NCI-H1105 (cell line): ENCODE measurements at regions not wholly inside any gene's neighbourhood (a gene's known extent, or its start where the extent isn't known, plus 50 kb on each side); places are given as distances from the start of the nearest gene placed in this dataset.
"Not testable (repeated sequence)": the region's sequence is repeated elsewhere in the genome, so short reads cannot be mapped to it uniquely, and the experiment has no call there.

Source experiments
- DNase-seq: peaks from one replicate; lab custom pipeline; 2025; lab: John Stamatoyannopoulos, UW

- DNase-seq, result no peak
Observed at GRCh38 chr2:175755656-175756386, 246.2 kb downstream of the LNPK start.

DNA sequence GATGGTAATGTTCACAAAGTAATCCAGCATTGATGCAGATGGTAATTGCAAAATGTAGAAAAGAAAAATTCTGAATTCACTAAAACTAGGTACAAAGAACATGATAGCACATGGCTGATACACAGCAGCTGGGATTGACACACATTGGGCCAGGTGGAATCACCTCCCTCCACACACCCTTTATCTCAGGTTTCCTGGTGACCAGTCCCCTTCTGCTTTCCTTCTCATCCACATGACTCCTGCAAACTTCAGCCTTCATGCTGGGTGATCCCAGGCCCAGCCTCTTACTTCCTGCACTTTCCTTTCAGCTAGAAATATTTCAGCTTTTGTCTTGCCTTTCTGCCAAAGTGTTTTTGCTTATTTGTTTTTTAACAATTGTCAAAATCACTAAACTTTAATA lies 246.9 kb downstream of the LNPK start:
- DNase-seq, result no peak

DNA sequence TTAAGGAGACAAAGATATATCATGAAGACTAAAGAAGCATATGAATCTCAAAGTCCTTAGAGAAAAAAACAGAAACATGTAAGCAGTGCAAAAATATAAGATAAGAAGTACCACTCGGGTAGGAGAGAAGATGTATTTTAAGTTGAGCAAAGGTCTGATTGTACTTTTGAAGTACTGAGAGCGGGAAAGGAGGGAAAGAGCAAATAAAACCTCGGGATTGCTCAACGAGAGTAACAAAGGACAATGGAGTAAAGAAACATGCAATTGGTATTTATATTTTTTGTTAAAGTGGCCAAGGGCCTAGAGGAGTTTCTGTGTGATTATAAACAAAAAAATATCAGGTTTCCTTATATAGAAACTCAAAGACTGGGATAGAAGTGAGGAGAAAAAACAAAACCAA lies 251.9 kb downstream of the LNPK start:
- no peak for DNase-seq

DNA sequence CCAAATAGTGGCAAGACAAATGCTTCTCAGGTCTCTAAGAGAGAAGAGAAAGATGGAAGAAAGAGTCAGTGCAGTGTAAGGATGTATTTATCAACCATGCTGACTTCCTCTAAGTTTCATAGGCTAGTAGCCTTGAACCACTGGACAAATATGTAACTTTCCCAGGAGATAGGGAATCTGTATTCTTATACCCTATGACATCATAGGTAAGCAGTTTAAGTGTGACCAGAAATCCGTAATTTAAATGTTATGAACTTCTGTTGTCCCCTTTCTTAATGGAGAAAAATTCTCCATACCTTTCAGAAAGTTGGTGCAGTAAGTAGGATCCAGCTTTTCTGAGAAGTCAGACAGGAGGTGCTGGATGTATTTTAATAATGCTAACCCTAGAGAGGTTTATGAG lies 256.2 kb downstream of the LNPK start:
- no peak for DNase-seq

DNA sequence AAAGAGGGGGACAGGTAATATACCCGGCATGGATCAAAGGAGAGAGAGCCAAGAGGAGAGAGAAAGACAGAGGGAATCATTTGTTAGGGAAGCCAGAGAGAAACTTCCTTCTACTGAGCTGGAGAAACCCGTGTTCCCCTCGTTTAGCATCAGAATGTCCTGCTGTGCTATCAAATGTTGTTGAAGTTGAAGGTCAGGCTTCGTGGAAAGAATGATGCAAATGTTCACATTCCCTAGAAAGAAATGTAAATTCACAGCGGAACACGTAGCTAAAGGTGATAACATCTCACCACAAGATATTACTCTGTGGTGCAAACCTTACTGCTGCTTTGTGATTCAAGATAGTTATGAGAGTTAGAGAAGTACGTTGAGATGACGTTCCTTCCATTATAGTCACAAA lies 258.1 kb downstream of the LNPK start:
- DNase-seq, result no peak

DNA sequence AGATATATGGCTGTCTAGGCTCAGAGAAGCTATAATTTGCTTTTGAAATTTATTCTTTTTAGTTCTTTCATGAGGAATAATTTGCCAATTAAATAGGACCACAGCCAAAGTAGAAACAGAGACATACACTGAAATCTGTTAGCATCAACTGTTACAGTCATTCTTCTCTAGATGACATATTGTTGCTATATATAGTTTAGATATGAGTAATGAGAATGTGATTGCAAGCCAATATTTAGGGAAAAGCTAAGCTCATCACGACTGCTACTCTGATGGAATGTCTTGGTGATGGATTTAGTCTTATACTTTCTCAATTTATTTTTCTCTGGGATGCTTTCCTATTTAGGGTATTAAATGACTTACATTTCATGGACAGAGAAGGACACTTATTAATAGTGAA lies 259.1 kb downstream of the LNPK start:
- no peak for DNase-seq

DNA sequence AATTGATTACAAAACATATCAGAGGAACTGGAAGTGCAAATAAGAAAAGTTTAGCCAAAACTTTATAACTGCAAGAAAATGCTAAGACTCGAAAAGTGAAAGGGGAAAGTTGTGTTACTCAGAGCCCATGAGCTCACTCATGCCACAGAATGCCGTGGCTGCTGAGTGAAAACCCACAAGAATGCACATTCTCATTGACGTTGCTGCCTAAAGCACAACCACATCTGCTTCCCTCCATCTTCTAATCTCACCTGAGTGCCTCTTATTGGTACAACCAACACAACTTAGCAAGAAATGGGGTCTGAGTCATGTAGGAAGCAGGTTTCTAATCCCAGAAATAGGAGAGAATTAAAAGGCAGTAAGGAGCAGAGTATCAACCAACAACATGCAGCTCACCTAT lies 259.7 kb downstream of the LNPK start:
- no peak for DNase-seq

DNA sequence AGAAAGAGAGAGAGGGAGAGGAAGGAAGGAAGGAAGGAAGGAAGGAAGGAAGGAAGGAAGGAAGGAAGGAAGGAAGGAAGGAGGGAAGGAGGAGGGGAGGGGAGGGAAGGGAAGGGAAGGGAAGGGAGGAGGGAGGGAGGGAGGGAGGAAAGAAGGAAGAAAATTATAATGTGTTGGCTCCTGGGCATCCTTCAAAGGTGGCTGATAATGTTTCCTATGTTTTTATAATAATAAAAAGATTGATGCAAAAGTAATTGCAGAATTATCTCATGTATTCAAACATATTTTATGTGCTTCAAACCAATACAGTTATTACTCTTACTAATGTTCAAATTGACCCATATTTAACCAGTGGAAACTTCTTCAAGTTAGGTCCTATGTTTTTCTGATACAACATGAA lies 260.9 kb downstream of the LNPK start:
- no peak for DNase-seq

DNA sequence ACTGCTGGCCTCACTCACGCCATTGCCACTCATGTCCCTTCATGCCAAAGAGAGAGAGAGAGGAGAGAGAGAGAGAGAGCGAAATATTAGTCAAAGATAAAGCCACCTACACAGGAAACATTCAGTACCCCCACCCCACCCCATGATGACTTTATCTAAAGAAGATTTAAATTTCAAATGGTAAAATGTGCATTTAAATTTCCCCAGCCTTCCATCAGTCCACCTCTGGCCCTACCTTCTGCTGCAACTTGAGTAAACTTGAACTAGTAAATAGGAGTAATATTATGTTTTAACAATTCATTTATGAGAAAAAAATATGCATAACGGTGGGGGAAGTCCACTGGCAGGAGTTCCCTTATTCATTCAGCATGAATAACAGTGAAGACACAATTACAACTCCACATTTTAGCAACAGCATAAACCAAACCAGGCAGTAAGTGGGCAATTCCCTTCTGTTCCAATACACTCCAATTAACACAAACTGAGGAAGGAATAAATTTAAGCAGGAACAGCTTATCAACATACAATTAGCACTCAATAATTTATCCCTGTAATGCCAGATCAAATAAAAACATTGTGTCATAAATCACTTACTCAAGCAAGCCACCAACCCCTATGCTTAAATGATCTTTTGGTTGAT lies 264.2 kb downstream of the LNPK start:
- DNase-seq, result peak; percentile 50

- DNase-seq, result no peak
Observed at GRCh38 chr2:175734686-175735085, 267.4 kb downstream of the LNPK start.

DNA sequence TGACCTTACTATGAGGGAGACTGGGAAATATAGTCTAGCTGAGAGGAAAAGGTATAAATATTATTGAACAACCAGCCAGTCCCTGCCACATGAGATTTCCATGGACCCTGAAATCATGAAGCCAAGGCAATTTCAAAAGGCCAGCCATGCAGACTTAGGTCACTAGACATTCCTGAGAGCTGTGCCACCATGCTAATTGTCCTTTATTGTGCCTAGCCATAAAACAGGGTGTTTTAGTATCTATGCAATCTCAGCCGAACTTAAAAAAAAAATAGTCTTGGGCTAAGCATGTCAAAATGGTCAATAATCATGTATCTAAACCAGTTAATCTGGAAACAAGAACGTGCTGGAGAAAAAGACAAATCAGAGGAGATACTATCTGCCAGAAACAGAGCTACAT lies 269.5 kb downstream of the LNPK start:
- DNase-seq, result no peak

DNA sequence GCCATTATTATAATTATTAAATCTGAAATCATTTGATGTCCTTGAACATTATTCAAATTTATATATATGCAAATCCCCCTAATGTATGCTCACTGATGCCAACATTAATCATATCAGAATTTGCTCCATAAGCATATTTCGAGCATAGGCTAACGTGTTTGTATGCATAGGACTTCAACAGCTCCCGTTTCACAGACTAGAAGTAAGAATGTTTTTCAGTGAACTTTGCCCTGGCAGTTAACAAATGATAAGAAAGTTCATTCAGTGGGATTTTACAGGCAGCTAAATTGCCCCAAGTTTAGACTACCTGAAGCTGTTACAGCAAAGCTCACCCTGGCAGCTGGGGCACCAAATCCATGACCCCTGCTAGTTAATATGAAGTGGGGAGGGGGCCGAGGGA lies 272.0 kb downstream of the LNPK start:
- DNase-seq, result no peak

- DNase-seq, result no peak
Observed at GRCh38 chr2:175729049-175729706, 272.9 kb downstream of the LNPK start.

- DNase-seq, result peak; percentile 1
Observed at GRCh38 chr2:175728032-175728431, 274.0 kb downstream of the LNPK start.

- DNase-seq, result no peak
Observed at GRCh38 chr2:175726223-175726622, 275.8 kb downstream of the LNPK start.

DNA sequence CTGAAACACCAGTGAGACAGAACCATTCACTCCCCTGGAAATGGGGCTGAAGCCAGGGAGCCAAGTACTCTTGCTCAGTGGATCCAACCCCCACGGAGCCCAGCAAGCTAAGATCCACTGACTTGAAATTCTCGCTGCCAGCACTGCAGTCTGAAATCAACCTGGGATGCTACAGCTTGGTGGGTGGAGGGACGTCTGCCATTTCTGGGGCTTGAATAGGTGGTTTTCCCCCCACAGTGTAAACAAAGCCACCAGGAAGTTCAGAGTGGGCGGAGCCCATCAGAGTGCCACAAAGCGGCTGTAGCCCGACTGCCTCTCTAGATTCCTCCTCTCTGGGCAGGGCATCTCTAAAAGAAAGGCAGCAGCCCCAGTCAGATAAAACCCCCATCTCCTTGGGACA lies 292.8 kb downstream of the LNPK start:
- no peak for DNase-seq

- DNase-seq, result no peak
Observed at GRCh38 chr2:175707322-175707721, 294.7 kb downstream of the LNPK start.

DNA sequence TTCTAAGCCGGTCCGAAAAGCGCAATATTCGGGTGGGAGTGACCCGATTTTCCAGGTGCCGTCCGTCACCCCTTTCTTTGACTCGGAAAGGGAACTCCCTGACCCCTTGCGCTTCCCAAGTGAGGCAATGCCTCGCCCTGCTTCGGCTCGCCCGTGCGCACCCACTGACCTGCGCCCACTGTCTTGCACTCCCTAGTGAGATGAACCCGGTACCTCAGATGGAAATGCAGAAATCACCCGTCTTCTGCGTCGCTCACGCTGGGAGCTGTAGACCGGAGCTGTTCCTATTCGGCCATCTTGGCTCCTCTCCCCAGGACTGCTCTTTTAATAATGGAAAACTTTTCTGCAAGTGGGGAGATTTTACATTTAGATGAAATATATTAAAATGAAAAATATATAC lies 297.5 kb downstream of the LNPK start:
- DNase-seq, result not testable (repeated sequence)

GRCh38 chr2:175698061-175698460 lies 304.0 kb downstream of the LNPK start:
- DNase-seq, result no peak

DNA sequence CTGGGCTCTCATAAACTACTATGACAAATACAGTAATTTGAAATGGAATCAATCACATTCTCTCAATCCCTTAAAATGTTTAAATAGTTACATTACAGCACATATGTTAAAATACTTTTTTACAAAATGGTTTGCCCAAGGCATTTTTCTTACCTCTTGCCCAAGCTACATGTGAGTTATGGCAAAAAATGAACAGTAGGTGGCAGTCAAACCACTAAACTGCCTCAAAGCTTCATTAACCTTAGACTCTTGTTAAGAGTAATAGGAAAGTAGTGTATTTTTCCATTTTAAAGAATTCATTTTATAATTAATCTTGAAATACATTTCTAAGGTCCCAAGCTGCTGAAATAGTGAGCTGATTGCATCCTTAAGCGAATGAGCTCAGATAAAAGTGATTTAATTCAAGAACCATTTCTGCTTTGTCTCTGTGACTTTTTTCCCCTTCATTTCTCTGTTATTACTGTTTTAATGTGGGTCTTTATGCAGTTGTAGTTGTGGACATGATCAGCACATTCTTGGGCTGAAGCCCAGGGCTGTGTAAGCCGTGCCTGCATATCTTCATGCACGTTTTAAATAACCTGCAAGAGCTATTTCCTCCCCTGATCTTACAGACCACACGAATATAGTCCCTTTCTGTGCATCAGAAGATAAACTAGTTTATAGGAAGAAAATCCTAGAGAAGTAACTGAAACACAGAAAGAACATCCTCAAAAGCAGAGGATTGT lies 311.8 kb downstream of the LNPK start:
- DNase-seq, result peak; percentile 33

GRCh38 chr2:175688243-175688642 lies 313.8 kb downstream of the LNPK start:
- no peak for DNase-seq

GRCh38 chr2:175687465-175687864 lies 314.6 kb downstream of the LNPK start:
- no peak for DNase-seq

DNA sequence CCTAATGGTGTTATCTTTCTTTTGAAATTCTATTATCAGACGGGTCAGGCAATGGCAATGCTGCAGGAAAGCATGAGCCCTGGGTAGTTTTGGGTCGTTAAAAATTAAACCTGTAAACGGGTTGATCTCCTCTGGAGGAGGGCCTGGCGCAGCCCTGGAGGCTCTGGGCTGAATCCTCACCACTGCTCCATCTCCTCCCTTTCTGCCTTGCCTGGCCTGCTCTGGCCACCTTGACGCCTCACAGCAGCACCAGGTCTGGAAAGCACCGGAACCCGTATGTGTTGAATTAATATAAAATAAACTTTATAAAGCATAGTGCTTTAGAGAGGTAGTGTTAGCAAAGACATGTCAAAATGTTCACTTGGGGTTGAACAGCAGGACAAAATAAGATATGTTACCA lies 316.1 kb downstream of the LNPK start:
- DNase-seq, result no peak
